GM19238 (cell line): ENCODE measurements at regions not wholly inside any gene's neighbourhood (a gene's known extent, or its start where the extent isn't known, plus 50 kb on each side); places are given as distances from the start of the nearest gene placed in this dataset.

Experiments
- DNase-seq: peaks from one replicate; pipeline ENCODE4 v3.0.0; 2011; ENCODE audit warnings: low spot score; ENCODE audit not compliant: insufficient read length

GRCh38 chr5:103463261-103463660 is 99.3 kb downstream of the NUDT12 start:
- no peak for DNase-seq

- no peak for DNase-seq
Measured at GRCh38 chr5:103461243-103461642, 101.3 kb downstream of the NUDT12 start.

GRCh38 chr5:103458497-103459040 is 104.0 kb downstream of the NUDT12 start:
- no peak for DNase-seq

- DNase-seq, result no peak
Measured at GRCh38 chr5:103456476-103456875, 106.1 kb downstream of the NUDT12 start.

- no peak for DNase-seq
Measured at GRCh38 chr5:103455796-103456195, 106.8 kb downstream of the NUDT12 start.

- no peak for DNase-seq
Measured at GRCh38 chr5:103454770-103455169, 107.8 kb downstream of the NUDT12 start.

- no peak for DNase-seq
Measured at GRCh38 chr5:103452666-103453065, 109.9 kb downstream of the NUDT12 start.

- DNase-seq, result no peak
Measured at GRCh38 chr5:103452089-103452488, 110.5 kb downstream of the NUDT12 start.

- DNase-seq, result no peak
Measured at GRCh38 chr5:103451261-103451660, 111.3 kb downstream of the NUDT12 start.

GRCh38 chr5:103450333-103451061 is 112.1 kb downstream of the NUDT12 start:
- no peak for DNase-seq

GRCh38 chr5:103446813-103447212 is 115.8 kb downstream of the NUDT12 start:
- no peak for DNase-seq

GRCh38 chr5:103445426-103446035 is 117.1 kb downstream of the NUDT12 start:
- no peak for DNase-seq

- DNase-seq, result no peak
Measured at GRCh38 chr5:103444333-103445038, 118.1 kb downstream of the NUDT12 start.

- DNase-seq, result no peak
Measured at GRCh38 chr5:103442750-103443149, 119.8 kb downstream of the NUDT12 start.

GRCh38 chr5:103441523-103441922 is 121.1 kb downstream of the NUDT12 start:
- DNase-seq, result no peak

GRCh38 chr5:103439007-103439406 is 123.6 kb downstream of the NUDT12 start:
- no peak for DNase-seq

GRCh38 chr5:103436656-103437055 is 125.9 kb downstream of the NUDT12 start:
- DNase-seq, result no peak

- no peak for DNase-seq
Measured at GRCh38 chr5:103436112-103436511, 126.5 kb downstream of the NUDT12 start.

- no peak for DNase-seq
Measured at GRCh38 chr5:103435136-103435889, 127.3 kb downstream of the NUDT12 start.

- DNase-seq, result no peak
Measured at GRCh38 chr5:103434057-103434456, 128.5 kb downstream of the NUDT12 start.

GRCh38 chr5:103433211-103433610 is 129.4 kb downstream of the NUDT12 start:
- DNase-seq, result no peak
